Mucosa of stomach (tissue), 1 donor: ENCODE measurements at regions not wholly inside any gene's neighbourhood (a gene's known extent, or its start where the extent isn't known, plus 50 kb on each side); places are given as distances from the start of the nearest gene placed in this dataset.

Experiments used
- H3K27me3 ChIP-seq: one replicate; pipeline ENCODE4 v1.7.0; 2013; ENCODE audit warnings: mild to moderate bottlenecking, low read length; ENCODE audit not compliant: control insufficient read depth, insufficient read depth
- H3K36me3 ChIP-seq: one replicate; pipeline ENCODE4 v1.7.0; 2013; ENCODE audit warnings: low read length; ENCODE audit not compliant: control insufficient read depth, insufficient read depth
- H3K4me1 ChIP-seq: one replicate; pipeline ENCODE4 v1.7.0; 2013; ENCODE audit warnings: mild to moderate bottlenecking, low read length; ENCODE audit not compliant: control insufficient read depth, insufficient read depth
- H3K4me3 ChIP-seq: one replicate; pipeline ENCODE4 v1.7.0; 2013; ENCODE audit warnings: low read length
- H3K9ac ChIP-seq: one replicate; pipeline ENCODE4 v1.7.0; 2013; ENCODE audit warnings: mild to moderate bottlenecking, low read length, moderate library complexity
- H3K9me3 ChIP-seq: one replicate; pipeline ENCODE4 v1.7.0; 2013; ENCODE audit warnings: mild to moderate bottlenecking, low read length, moderate library complexity; ENCODE audit not compliant: control insufficient read depth
- donor health status: Pancreatic carcinoma.

GRCh38 chr2:144078106-144078505, 441.8 kb downstream of the ZEB2 start:
- no peak overlapping the region for H3K4me3 ChIP-seq
- no peaks in the 10 kb centered on the region for H3K4me1 ChIP-seq
- H3K27me3 ChIP-seq, result no peaks in the 10 kb centered on the region
- no peak overlapping the region for H3K9ac ChIP-seq
- no peaks in the 10 kb centered on the region for H3K9me3 ChIP-seq
- H3K36me3 ChIP-seq, result no peaks in the 10 kb centered on the region

GRCh38 chr2:144074450-144074849, 445.5 kb downstream of the ZEB2 start:
- no peak overlapping the region for H3K4me3 ChIP-seq

GRCh38 chr2:144071461-144071860, 448.5 kb downstream of the ZEB2 start:
- H3K27me3 ChIP-seq, result no peaks in the 10 kb centered on the region
- no peaks in the 10 kb centered on the region for H3K4me1 ChIP-seq
- H3K9me3 ChIP-seq, result no peaks in the 10 kb centered on the region
- H3K9ac ChIP-seq, result no peak overlapping the region
- H3K36me3 ChIP-seq, result no peaks in the 10 kb centered on the region
- H3K4me3 ChIP-seq, result no peak overlapping the region

More at GRCh38 chr2:144074450-144074849, 445.5 kb downstream of the ZEB2 start:
- no peaks in the 10 kb centered on the region for H3K27me3 ChIP-seq
- no peak overlapping the region for H3K9ac ChIP-seq
- no peaks in the 10 kb centered on the region for H3K36me3 ChIP-seq
- H3K9me3 ChIP-seq, result no peaks in the 10 kb centered on the region
- H3K4me1 ChIP-seq, result no peaks in the 10 kb centered on the region

GRCh38 chr2:144067506-144067905, 452.4 kb downstream of the ZEB2 start:
- H3K9me3 ChIP-seq, result no peaks in the 10 kb centered on the region
- H3K36me3 ChIP-seq, result no peaks in the 10 kb centered on the region
- no peak overlapping the region for H3K9ac ChIP-seq
- no peaks in the 10 kb centered on the region for H3K4me1 ChIP-seq
- no peaks in the 10 kb centered on the region for H3K27me3 ChIP-seq
- no peak overlapping the region for H3K4me3 ChIP-seq

GRCh38 chr2:144063602-144064001, 456.3 kb downstream of the ZEB2 start:
- Histone ChIP-seq H3K27me3 (no peaks in the 10 kb centered on the region), H3K9ac (no peak overlapping the region), H3K4me1 (no peaks in the 10 kb centered on the region), H3K9me3 (no peaks in the 10 kb centered on the region), H3K4me3 (no peak overlapping the region), H3K36me3 (no peaks in the 10 kb centered on the region)

- H3K9me3 ChIP-seq, result no peaks in the 10 kb centered on the region
These were observed 465.0 kb downstream of the ZEB2 start for GRCh38 chr2:144054911-144055310.

GRCh38 chr2:144052083-144052482, 467.8 kb downstream of the ZEB2 start:
- Histone ChIP-seq H3K27me3 (no peaks in the 10 kb centered on the region), H3K9ac (no peak overlapping the region), H3K4me3 (no peak overlapping the region), H3K9me3 (no peaks in the 10 kb centered on the region), H3K4me1 (no peaks in the 10 kb centered on the region), H3K36me3 (no peaks in the 10 kb centered on the region)

More at GRCh38 chr2:144054911-144055310, 465.0 kb downstream of the ZEB2 start:
- no peak overlapping the region for H3K4me3 ChIP-seq
- H3K4me1 ChIP-seq, result no peaks in the 10 kb centered on the region
- H3K36me3 ChIP-seq, result no peaks in the 10 kb centered on the region
- no peaks in the 10 kb centered on the region for H3K27me3 ChIP-seq
- no peak overlapping the region for H3K9ac ChIP-seq

- Histone ChIP-seq H3K27me3 (no peaks in the 10 kb centered on the region), H3K4me1 (no peaks in the 10 kb centered on the region), H3K9ac (no peak overlapping the region), H3K9me3 (no peaks in the 10 kb centered on the region), H3K4me3 (no peak overlapping the region), H3K36me3 (no peaks in the 10 kb centered on the region)
These were observed 470.8 kb downstream of the ZEB2 start for GRCh38 chr2:144049137-144049536.

- no peaks in the 10 kb centered on the region for H3K4me1 ChIP-seq
- no peaks in the 10 kb centered on the region for H3K27me3 ChIP-seq
- no peaks in the 10 kb centered on the region for H3K36me3 ChIP-seq
- H3K9ac ChIP-seq, result no peak overlapping the region
- no peak overlapping the region for H3K4me3 ChIP-seq
- no peaks in the 10 kb centered on the region for H3K9me3 ChIP-seq
These were observed 471.3 kb downstream of the ZEB2 start for GRCh38 chr2:144048631-144049060.

- no peaks in the 10 kb centered on the region for H3K36me3 ChIP-seq
- H3K4me3 ChIP-seq, result no peak overlapping the region
These were observed 477.2 kb downstream of the ZEB2 start for GRCh38 chr2:144042751-144043150.

GRCh38 chr2:144041612-144042011, 478.3 kb downstream of the ZEB2 start:
- no peaks in the 10 kb centered on the region for H3K9me3 ChIP-seq
- no peak overlapping the region for H3K9ac ChIP-seq
- H3K4me3 ChIP-seq, result no peak overlapping the region
- H3K4me1 ChIP-seq, result no peaks in the 10 kb centered on the region
- no peaks in the 10 kb centered on the region for H3K27me3 ChIP-seq
- H3K36me3 ChIP-seq, result no peaks in the 10 kb centered on the region

More at GRCh38 chr2:144042751-144043150, 477.2 kb downstream of the ZEB2 start:
- H3K9ac ChIP-seq, result no peak overlapping the region
- no peaks in the 10 kb centered on the region for H3K4me1 ChIP-seq
- no peaks in the 10 kb centered on the region for H3K27me3 ChIP-seq
- H3K9me3 ChIP-seq, result no peaks in the 10 kb centered on the region

GRCh38 chr2:144040834-144041233, 479.1 kb downstream of the ZEB2 start:
- Histone ChIP-seq H3K4me3 (no peak overlapping the region), H3K9ac (no peak overlapping the region), H3K9me3 (no peaks in the 10 kb centered on the region), H3K27me3 (no peaks in the 10 kb centered on the region), H3K4me1 (no peaks in the 10 kb centered on the region), H3K36me3 (no peaks in the 10 kb centered on the region)

- no peak overlapping the region for H3K4me3 ChIP-seq
- H3K36me3 ChIP-seq, result no peaks in the 10 kb centered on the region
- no peaks in the 10 kb centered on the region for H3K27me3 ChIP-seq
- H3K9me3 ChIP-seq, result no peaks in the 10 kb centered on the region
- no peaks in the 10 kb centered on the region for H3K4me1 ChIP-seq
- H3K9ac ChIP-seq, result no peak overlapping the region
These were observed 487.4 kb downstream of the ZEB2 start for GRCh38 chr2:144032566-144032965.
